NCI-H2196 (cell line): ENCODE measurements at regions not wholly inside any gene's neighbourhood (a gene's known extent, or its start where the extent isn't known, plus 50 kb on each side); places are given as distances from the start of the nearest gene placed in this dataset.

Source experiments
- DNase-seq: peaks from one replicate; lab custom pipeline; 2025; ENCODE audit not compliant: unreplicated experiment; lab: John Stamatoyannopoulos, UW

- no peak for DNase-seq
These were observed 1249.4 kb downstream of the LRFN5 start for GRCh38 chr14:42856106-42856505.

DNA sequence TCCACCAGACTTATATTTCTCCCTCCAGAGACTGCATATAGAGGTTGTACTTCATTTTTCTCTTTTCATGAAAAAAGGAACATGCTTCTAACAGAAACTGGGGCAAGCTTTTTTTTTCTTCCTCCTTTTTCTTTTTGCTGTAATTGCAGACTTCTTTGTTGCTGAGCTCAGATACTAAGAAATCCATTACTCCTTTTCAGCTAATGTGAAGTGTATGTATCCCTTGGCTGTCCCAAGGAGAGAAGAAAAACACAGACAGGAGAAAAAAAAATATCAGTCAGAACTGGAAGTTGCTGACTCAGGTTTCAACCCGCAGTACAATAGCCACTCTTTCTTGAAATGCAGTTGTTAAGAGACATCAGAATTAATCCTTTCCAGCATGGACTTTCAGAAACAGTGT is 1248.4 kb downstream of the LRFN5 start:
- no peak for DNase-seq

DNA sequence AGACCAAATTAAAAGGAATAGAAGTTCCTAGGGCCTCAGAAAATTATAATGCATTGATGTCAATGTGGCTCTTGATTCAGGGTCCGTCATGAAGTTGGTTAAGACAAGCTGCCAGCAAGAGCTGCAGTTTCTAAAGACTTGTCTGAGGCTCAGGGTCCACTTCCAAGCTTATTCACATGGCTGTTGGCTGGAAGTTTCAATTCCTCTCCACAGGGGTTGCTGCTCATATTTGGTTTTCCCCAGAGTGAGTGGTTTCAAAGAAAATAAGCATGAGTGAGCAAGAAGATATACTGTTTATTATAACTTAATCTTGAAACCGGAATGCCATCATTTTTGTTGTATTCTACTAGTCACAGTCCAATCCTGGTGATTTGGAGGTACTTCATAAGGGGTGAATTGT is 1247.4 kb downstream of the LRFN5 start:
- no peak for DNase-seq

DNA sequence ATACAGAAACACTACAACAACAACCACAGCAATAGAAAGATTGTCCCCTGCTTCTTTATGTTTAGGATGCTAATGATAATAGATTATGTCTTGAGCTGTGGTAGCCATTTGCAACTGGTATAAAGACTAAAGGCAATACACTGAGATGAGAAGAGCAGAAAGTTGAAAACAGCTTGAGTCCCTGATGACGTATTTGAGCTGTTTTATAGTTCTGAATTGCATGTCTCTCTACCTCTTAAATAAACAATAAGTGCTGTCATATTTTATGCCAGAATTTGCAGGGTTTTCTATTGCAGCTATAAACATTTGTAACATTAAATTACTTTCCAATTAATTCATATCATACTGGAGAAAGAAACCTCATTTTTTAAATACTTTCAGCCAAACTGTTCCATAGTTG is 1242.0 kb downstream of the LRFN5 start:
- DNase-seq, result no peak

DNA sequence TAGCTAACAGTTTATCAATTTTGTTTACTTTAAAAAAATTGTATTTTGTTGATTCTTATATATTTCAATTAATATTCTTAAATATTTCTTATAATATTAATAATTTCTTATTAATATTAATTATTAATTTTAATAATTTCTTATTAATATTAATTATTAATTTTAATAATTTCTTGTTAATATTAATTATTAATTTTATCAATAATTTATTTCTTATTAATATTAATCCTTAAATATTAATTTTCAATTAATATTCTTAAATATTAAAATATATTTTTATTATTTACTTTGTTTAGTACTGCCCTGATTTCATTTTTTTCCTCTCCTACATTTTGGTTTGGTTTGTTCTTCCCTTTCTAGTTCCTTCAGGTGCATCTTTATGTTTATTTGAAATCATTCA is 1208.1 kb downstream of the LRFN5 start:
- DNase-seq, result no peak

DNA sequence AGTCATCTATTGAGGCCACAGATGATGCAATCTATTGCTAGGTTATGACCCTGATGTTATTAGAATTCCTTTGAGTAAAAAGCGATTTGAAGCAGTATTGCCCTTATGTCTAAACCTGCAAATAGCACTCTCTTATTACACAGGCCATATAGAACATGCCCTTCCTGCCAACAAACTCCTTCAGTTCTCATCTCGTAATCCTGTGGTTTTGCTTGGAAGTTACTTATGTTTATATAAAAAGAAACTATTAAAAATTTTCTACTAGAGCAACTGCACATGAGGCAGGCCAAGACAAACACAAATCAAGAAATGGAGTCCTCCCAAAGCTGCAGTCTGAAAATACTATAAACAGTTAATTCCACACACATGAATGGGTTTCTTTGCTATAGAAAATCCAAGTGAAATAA is 1200.2 kb downstream of the LRFN5 start:
- DNase-seq, result no peak

GRCh38 chr14:42804141-42804540 is 1197.5 kb downstream of the LRFN5 start:
- no peak for DNase-seq

- DNase-seq, result no peak
These were observed 1195.7 kb downstream of the LRFN5 start for GRCh38 chr14:42802346-42802745.

DNA sequence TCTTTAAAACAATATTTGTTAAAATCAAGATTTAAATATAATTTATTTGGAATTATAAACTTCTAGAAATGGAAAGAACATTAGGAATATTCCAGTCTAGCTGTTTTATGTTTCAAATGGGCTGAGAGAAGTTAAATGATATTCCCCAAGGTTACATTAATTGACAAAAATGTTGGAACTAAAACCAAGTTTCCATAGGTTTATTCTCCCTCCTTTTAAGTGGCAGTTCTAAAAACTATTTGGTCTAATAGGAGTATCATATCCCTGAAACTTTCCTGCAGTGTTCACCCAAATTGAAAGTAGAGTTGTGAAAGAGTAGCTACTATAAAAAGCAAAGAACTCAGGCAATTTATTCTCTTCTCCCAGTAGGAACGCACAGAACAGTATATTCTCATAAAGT is 1185.5 kb downstream of the LRFN5 start:
- DNase-seq, result no peak

- DNase-seq, result no peak
These were observed 1176.1 kb downstream of the LRFN5 start for GRCh38 chr14:42782754-42783153.

GRCh38 chr14:42778984-42779383 is 1172.3 kb downstream of the LRFN5 start:
- DNase-seq, result no peak

- DNase-seq, result no peak
These were observed 1144.1 kb downstream of the LRFN5 start for GRCh38 chr14:42750771-42751170.

DNA sequence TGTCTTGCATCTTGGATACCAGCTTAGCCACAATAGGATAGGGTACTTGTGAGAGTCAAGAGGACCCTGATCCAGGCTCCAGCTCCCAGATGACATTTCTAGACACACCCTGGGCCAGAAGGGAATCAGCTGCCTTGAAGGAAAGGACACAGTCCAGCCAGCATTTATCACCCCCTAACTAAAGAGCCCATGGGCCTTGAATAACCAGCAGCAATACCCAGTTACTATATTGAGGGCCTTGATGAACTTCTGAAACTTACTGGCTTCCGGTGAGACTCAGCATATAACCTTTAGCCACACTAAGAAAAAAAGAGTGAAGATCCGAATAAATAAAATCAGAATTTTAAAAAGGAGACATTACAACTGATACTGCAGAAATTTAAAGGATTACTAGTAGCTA is 1135.4 kb downstream of the LRFN5 start:
- DNase-seq, result no peak

DNA sequence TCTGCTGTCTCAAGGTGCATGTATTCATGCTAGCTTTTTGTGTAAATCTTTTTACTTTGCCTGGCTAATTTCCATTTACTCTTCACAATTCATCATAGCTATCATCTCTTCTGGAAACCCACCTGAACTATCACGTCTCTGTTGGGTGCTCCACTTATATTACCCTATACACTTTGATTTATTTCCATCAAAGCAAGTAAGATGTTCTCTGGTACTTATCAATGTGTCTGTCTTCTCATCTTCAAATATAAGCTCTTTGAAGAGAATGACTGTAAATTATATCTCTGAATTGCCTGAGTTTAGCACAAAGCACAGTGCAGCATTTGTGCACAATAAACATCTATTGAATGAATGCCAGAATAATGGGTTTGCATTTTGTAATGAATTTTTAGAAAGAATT is 1129.7 kb downstream of the LRFN5 start:
- DNase-seq, result no peak

- DNase-seq, result no peak
These were observed 1127.4 kb downstream of the LRFN5 start for GRCh38 chr14:42734041-42734440.

- DNase-seq, result no peak
These were observed 1125.3 kb downstream of the LRFN5 start for GRCh38 chr14:42732005-42732404.

GRCh38 chr14:42731480-42731879 is 1124.8 kb downstream of the LRFN5 start:
- no peak for DNase-seq

DNA sequence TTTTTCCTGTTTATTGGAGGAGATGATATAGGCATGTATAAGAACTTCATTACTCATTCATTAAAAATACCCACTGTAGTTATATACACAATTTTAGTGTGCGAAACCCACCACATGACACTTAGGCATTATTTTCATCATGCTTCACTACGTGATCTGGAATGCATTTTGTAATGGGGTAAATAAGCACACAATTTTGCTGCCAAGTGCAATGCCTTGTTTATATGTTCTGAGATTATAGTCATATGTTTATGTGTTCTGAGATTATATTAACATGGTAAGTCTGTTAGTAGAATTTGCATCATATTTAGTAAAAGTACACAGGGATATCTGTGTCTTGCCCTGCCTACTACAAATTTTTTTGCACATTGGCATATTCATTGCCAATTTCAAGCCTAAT is 1123.0 kb downstream of the LRFN5 start:
- DNase-seq, result no peak

- DNase-seq, result peak; percentile 18
These were observed 1112.7 kb downstream of the LRFN5 start for GRCh38 chr14:42719391-42719790.

GRCh38 chr14:42715316-42715715 is 1108.6 kb downstream of the LRFN5 start:
- DNase-seq, result no peak

DNA sequence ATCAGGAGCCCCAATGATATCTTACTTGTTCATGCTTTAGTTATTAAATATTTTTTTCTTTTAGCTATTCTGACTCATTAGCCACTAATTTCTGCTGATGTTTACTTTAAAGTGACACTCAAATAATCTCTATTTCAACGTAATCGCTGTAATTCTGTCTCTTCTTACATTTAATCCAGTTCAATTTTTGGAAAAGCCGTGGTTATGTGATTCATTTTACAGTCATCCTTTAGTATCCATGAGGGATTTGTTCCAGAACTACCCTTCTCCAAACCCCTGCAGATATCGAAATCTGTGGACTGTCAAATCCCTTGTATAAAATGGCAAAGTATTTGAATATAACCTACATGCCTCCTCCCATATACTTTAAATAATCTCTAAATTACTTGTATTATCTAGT is 1103.4 kb downstream of the LRFN5 start:
- no peak for DNase-seq

GRCh38 chr14:42703501-42703900 is 1096.8 kb downstream of the LRFN5 start:
- no peak for DNase-seq

DNA sequence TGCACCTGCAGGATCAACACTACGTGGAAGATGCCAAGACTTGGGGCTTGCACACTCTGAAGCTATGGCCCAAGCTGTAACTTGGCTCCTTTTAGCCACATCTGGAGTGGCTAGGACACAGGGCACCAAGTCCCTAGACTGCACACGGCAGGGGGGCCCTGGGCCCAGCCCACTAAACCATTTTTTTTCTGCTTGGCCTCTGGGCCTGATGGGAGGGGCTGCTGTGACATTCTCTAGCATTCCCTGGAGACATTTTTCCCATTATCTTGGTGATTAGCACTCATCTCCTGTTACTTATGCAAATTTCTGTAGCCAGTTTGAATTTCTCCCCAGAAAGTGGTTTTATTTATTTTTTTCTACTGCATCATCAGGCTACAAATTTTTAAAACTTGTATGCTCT is 1080.7 kb downstream of the LRFN5 start:
- DNase-seq, result no peak

DNA sequence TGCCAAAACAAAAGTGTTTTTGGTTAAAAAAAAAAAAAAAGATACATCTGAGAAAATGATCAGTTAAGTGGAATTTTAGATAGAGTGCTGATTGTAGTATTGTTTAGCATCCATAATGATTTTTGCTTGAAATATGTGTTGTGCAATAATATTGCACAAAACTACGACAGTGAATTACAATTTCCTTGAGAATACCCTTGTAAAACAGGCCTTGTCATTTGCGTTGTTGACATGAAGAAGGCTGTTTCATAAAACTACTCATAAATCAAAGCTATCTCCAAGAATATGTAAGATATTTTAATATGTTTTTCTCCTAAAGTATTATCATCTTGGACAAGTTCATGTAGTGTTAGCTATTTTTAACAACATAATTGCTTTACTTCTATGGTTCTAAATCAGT is 1077.0 kb downstream of the LRFN5 start:
- no peak for DNase-seq
